HepG2 (cell line): ENCODE measurements at regions not wholly inside any gene's neighbourhood (a gene's known extent, or its start where the extent isn't known, plus 50 kb on each side); places are given as distances from the start of the nearest gene placed in this dataset.

Source experiments
- ATAC-seq: fragments of 200-7000 bp; cut with Tn5 transposase; 3 replicates; pipeline ENCODE4 v1.9.1; 2020; ENCODE audit warnings: mild to moderate bottlenecking, moderate library complexity
- BruUV-seq: library from RNA; stranded (reverse); fragments of 400-500 nt; replicated peaks from 2 replicates; lab custom pipeline; 2021; lab: Mats Ljungman, UMichigan
- CTCF ChIA-PET: fragments of 300-600 bp; formaldehyde crosslinking; extraction: SDS; loops from one replicate; lab custom pipeline; 2021; ENCODE audit warnings: low total read pairs, inconsistent platforms, low intra/inter-chr PET ratio; lab: Yijun Ruan, JAX
- POLR2A ChIA-PET: fragments of 350-600 bp; sonication (Branson Sonifier 250); formaldehyde crosslinking; loops from one replicate; lab custom pipeline; 2020; ENCODE audit warnings: antibody characterized with exemption, inconsistent platforms; lab: Yijun Ruan, JAX
- DNase-seq: peaks from one replicate; pipeline ENCODE4 v3.0.0-alpha.2; 2015; ENCODE audit warnings: low spot score
- FAIRE-seq: peaks from 3 replicates; lab custom pipeline; 2011; peaks lifted over from hg19 to GRCh38; lab: Jason Lieb, UNC
- H2AFZ ChIP-seq: one replicate; pipeline ENCODE4 v1.6.1; 2011; ENCODE audit warnings: low read length, inconsistent platforms
- H3K27ac ChIP-seq: fragments of 300-600 bp; 3 replicates; pipeline ENCODE4 v1.8.0; 2011; ENCODE audit warnings: mixed run types, mild to moderate bottlenecking, mixed read lengths, low read length, inconsistent platforms; ENCODE audit not compliant: insufficient read depth; ENCODE audit errors: extremely low read length
- H3K27me3 ChIP-seq, 2 experiments: fragments of 200-600 bp in 1 of 2; 2 replicates in 1 of 2; 3 replicates in 1 of 2; pipeline versions ENCODE4 v1.6.0 to v1.8.0; 2011; ENCODE audit warnings: low read length in 2 of 2, mild to moderate bottlenecking in 2 of 2, moderate library complexity in 2 of 2, inconsistent platforms in 1 of 2; ENCODE audit not compliant: insufficient read depth in 2 of 2, control insufficient read depth in 1 of 2
- H3K36me3 ChIP-seq, 2 experiments: fragments of 200-600 bp in 1 of 2; replicated peaks in 1 of 2; 2 replicates in 1 of 2; 3 replicates in 1 of 2; pipeline versions ENCODE4 v1.5.1 to v1.8.0; 2011; ENCODE audit warnings: low read length in 2 of 2, inconsistent platforms in 1 of 2; ENCODE audit not compliant: insufficient read depth in 2 of 2, control insufficient read depth in 1 of 2
- H3K4me1 ChIP-seq: 2 replicates; pipeline ENCODE4 v1.5.1; 2012; ENCODE audit warnings: low read length, inconsistent platforms; ENCODE audit not compliant: insufficient read depth
- H3K4me2 ChIP-seq: 2 replicates; pipeline ENCODE4 v1.6.0; 2011; ENCODE audit warnings: low read depth, low read length, inconsistent platforms
- H3K4me3 ChIP-seq, 3 experiments: fragments of 200-600 bp in 1 of 3; sonication (generic), shearing (Covaris generic) in 1 of 3; replicated peaks in 1 of 3; 2 replicates each; pipeline ENCODE4 v1.5.1; 2011 to 2016; ENCODE audit warnings: low read length in 3 of 3, inconsistent platforms in 2 of 3, low read depth in 2 of 3, mild to moderate bottlenecking in 2 of 3, control low read depth in 1 of 3, mixed read lengths in 1 of 3; ENCODE audit not compliant: insufficient read depth in 1 of 3
- H3K79me2 ChIP-seq: one replicate; pipeline ENCODE4 v1.6.1; 2011; ENCODE audit warnings: low read length, inconsistent platforms; ENCODE audit not compliant: insufficient read depth
- H3K9ac ChIP-seq: 2 replicates; pipeline ENCODE4 v1.6.0; 2011; ENCODE audit warnings: mild to moderate bottlenecking, low read depth, low read length, inconsistent platforms; ENCODE audit not compliant: insufficient read depth
- H3K9me3 ChIP-seq: 2 replicates; pipeline ENCODE4 v1.5.1; 2012; ENCODE audit warnings: mild to moderate bottlenecking, low read length
- H4K20me1 ChIP-seq: 2 replicates; pipeline ENCODE4 v1.6.0; 2011; ENCODE audit warnings: inconsistent platforms, mild to moderate bottlenecking, low read length, moderate library complexity; ENCODE audit not compliant: insufficient read depth
- ATRX ChIP-seq: sonication (generic); formaldehyde crosslinking; IDR thresholded peaks from 2 replicates; pipeline ENCODE4 v1.4.0; 2020; ENCODE audit warnings: missing genetic modification reagents, borderline replicate concordance
- DZIP1 ChIP-seq: sonication (generic); formaldehyde crosslinking; IDR thresholded peaks from 2 replicates; pipeline ENCODE4 v1.5.0; 2020; ENCODE audit warnings: mild to moderate bottlenecking, missing genetic modification reagents
- KDM2A ChIP-seq: sonication (generic); formaldehyde crosslinking; IDR thresholded peaks from 2 replicates; pipeline ENCODE4 v1.4.0; 2020; ENCODE audit warnings: low read depth, missing genetic modification reagents, borderline replicate concordance
- KDM6A ChIP-seq: IDR thresholded peaks from 2 replicates; pipeline ENCODE4 v1.6.1; 2016; ENCODE audit warnings: low read depth
- MLLT10 ChIP-seq: sonication (generic); formaldehyde crosslinking; IDR thresholded peaks from 2 replicates; pipeline ENCODE4 v1.4.0; 2020; ENCODE audit warnings: missing genetic modification reagents
- NFIC ChIP-seq: IDR thresholded peaks from 2 replicates; pipeline ENCODE4 v1.6.1; 2012; ENCODE audit warnings: mild to moderate bottlenecking, low read length, inconsistent platforms
- SALL1 ChIP-seq: sonication (generic); formaldehyde crosslinking; IDR thresholded peaks from 2 replicates; pipeline ENCODE4 v1.8.0; 2022; ENCODE audit warnings: mild to moderate bottlenecking, missing genetic modification reagents
- ZBED4 ChIP-seq: sonication (generic); formaldehyde crosslinking; IDR thresholded peaks from 2 replicates; pipeline ENCODE4 v1.4.0; 2020; ENCODE audit warnings: missing genetic modification reagents, borderline replicate concordance
- ZNF12 ChIP-seq: sonication (generic); formaldehyde crosslinking; IDR thresholded peaks from 2 replicates; pipeline ENCODE4 v1.5.0; 2020; ENCODE audit warnings: missing genetic modification reagents
- ZSCAN21 ChIP-seq: sonication (generic); formaldehyde crosslinking; IDR thresholded peaks from 2 replicates; pipeline ENCODE4 v1.8.0; 2022; ENCODE audit warnings: mild to moderate bottlenecking, missing genetic modification reagents, moderate library complexity, borderline replicate concordance
- WGBS: methylation state at CpG from one replicate; pipeline ENCODE4 v1.1.6; 2017; ENCODE audit warnings: low lambda C conversion rate; 5-methylcytosine and 5-hydroxymethylcytosine counted together
- in situ Hi-C: cut with HindIII; loops from 2 replicates; pipeline ENCODE4 v1.10.0; 2017; ENCODE audit warnings: low pct_unique_long_range_greater_than_20kb; ENCODE audit not compliant: extremely low pct_ligation_motif_present
- intact Hi-C: fragments of 100-400 bp; cut with micrococcal nuclease; formaldehyde crosslinking; loops from one replicate; pipeline ENCODE4 v1.10.0; 2022; ENCODE audit not compliant: unreplicated experiment
- TF ChIP-seq, protein P1 (sequence below): sonication (generic); formaldehyde crosslinking; IDR thresholded peaks from 2 replicates; pipeline ENCODE4 v1.5.0; 2020; ENCODE audit warnings: mild to moderate bottlenecking, missing genetic modification reagents, borderline replicate concordance

DNA sequence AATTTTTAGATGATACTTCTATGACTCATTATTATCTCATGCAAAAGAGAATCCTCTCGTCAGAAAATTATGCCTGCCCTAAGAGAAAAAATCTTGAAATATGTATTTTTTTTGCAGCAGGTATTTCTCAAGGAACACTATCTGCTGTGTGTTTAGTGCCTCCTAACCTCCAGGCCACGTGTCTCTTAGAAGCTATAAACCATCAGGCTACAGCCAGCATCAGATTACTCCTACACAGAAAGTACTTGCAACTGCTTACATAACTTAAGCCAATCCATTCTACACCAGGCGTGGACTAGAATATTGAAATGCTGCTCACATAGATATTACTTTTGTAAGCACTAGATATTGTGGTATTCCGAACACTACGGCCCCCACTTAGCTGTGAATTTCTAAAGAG lies 933.4 kb downstream of the PLA2G4A start:
- 36% methylated on average over 5 of the region's 5 CpGs for WGBS
- TF ChIP-seq, protein P1, sequence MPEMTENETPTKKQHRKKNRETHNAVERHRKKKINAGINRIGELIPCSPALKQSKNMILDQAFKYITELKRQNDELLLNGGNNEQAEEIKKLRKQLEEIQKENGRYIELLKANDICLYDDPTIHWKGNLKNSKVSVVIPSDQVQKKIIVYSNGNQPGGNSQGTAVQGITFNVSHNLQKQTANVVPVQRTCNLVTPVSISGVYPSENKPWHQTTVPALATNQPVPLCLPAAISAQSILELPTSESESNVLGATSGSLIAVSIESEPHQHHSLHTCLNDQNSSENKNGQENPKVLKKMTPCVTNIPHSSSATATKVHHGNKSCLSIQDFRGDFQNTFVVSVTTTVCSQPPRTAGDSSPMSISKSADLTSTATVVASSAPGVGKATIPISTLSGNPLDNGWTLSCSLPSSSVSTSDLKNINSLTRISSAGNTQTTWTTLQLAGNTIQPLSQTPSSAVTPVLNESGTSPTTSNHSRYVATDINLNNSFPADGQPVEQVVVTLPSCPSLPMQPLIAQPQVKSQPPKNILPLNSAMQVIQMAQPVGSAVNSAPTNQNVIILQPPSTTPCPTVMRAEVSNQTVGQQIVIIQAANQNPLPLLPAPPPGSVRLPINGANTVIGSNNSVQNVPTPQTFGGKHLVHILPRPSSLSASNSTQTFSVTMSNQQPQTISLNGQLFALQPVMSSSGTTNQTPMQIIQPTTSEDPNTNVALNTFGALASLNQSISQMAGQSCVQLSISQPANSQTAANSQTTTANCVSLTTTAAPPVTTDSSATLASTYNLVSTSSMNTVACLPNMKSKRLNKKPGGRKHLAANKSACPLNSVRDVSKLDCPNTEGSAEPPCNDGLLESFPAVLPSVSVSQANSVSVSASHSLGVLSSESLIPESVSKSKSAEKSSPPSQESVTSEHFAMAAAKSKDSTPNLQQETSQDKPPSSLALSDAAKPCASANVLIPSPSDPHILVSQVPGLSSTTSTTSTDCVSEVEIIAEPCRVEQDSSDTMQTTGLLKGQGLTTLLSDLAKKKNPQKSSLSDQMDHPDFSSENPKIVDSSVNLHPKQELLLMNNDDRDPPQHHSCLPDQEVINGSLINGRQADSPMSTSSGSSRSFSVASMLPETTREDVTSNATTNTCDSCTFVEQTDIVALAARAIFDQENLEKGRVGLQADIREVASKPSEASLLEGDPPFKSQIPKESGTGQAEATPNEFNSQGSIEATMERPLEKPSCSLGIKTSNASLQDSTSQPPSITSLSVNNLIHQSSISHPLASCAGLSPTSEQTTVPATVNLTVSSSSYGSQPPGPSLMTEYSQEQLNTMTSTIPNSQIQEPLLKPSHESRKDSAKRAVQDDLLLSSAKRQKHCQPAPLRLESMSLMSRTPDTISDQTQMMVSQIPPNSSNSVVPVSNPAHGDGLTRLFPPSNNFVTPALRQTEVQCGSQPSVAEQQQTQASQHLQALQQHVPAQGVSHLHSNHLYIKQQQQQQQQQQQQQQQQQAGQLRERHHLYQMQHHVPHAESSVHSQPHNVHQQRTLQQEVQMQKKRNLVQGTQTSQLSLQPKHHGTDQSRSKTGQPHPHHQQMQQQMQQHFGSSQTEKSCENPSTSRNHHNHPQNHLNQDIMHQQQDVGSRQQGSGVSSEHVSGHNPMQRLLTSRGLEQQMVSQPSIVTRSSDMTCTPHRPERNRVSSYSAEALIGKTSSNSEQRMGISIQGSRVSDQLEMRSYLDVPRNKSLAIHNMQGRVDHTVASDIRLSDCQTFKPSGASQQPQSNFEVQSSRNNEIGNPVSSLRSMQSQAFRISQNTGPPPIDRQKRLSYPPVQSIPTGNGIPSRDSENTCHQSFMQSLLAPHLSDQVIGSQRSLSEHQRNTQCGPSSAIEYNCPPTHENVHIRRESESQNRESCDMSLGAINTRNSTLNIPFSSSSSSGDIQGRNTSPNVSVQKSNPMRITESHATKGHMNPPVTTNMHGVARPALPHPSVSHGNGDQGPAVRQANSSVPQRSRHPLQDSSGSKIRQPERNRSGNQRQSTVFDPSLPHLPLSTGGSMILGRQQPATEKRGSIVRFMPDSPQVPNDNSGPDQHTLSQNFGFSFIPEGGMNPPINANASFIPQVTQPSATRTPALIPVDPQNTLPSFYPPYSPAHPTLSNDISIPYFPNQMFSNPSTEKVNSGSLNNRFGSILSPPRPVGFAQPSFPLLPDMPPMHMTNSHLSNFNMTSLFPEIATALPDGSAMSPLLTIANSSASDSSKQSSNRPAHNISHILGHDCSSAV (CRISPR knock-in tag): no peak
- TF ChIP-seq DZIP1 (CRISPR knock-in tag) (no peak), MLLT10 (CRISPR knock-in tag) (no peak), KDM6A (CRISPR knock-in tag) (no peak), ZBED4 (CRISPR knock-in tag) (no peak), ZSCAN21 (CRISPR knock-in tag) (no peak), KDM2A (CRISPR knock-in tag) (no peak), SALL1 (CRISPR knock-in tag) (no peak), ATRX (CRISPR knock-in tag) (no peak), ZNF12 (no peak), NFIC (no peak)
- Histone ChIP-seq H2AFZ (no peak overlapping the region), H3K27me3 (no peaks in the 10 kb centered on the region), H3K9me3 (no peaks in the 10 kb centered on the region), H3K4me2 (no peak overlapping the region), H3K9ac (no peak overlapping the region), H4K20me1 (no peaks in the 10 kb centered on the region), H3K4me1 (no peaks in the 10 kb centered on the region), H3K36me3 (no peaks in the 10 kb centered on the region), H3K79me2 (no peaks in the 10 kb centered on the region), H3K27ac (no peak overlapping the region), H3K4me3 (no peak overlapping the region)
- DNase-seq (no peak), ATAC-seq (no peak), FAIRE-seq (no peak)
- in situ Hi-C loops (no loop called here), intact Hi-C loops (no loop called here)
- CTCF ChIA-PET: no interaction called here
- POLR2A ChIA-PET: no interaction called here
- no TSS peak for BruUV-seq
